ENCODE measurements at regions not wholly inside any gene's neighbourhood (a gene's known extent, or its start where the extent isn't known, plus 50 kb on each side); places are given as distances from the start of the nearest gene placed in this dataset.

- Histone ChIP-seq H3K27ac (no peak overlapping the region), H3K4me3 (no peak overlapping the region), H3K4me1 (ENCODE audit: insufficient read depth) (no peaks in the 10 kb centered on the region), H3K36me3 (replicated peaks; ENCODE audit: insufficient read depth, low read depth) (no peaks in the 10 kb centered on the region), H3K9me2 (replicated peaks; ENCODE audit: insufficient read depth) (no peaks in the 10 kb centered on the region), H3K4me2 (no peak overlapping the region), H3K9me3 (ENCODE audit: low read depth) (no peaks in the 10 kb centered on the region), H4K20me1 (ENCODE audit: insufficient read depth, poor library complexity, severe bottlenecking) (no peaks in the 10 kb centered on the region), H3K79me2 (no peaks in the 10 kb centered on the region), H3K27me3 (no peaks in the 10 kb centered on the region), H2AFZ (no peak overlapping the region)
- no peak for DNase-seq (ENCODE audit: low spot score)
- WGBS (ENCODE audit: low lambda C conversion rate, missing lambda C conversion rate), result 79% methylated on average over 3 of the region's 3 CpGs
- no peak for TF ChIP-seq CTCF (IDR thresholded peaks at IDR 0.05; ENCODE audit: poor library complexity)
- no peak for TF ChIP-seq EZH2 (IDR thresholded peaks at IDR 0.05; ENCODE audit: borderline replicate concordance)
- TF ChIP-seq EZH2phosphoT487 (IDR thresholded peaks at IDR 0.05; ENCODE audit: low read depth, severe bottlenecking, unreplicated experiment), result no peak
These were observed 98.9 kb downstream of the TBXT start for GRCh38 chr6:166068768-166069167.

GRCh38 chr6:166058064-166058739 is 109.4 kb downstream of the TBXT start:
- no peaks in the 10 kb centered on the region for H3K79me2 ChIP-seq
- H3K27ac ChIP-seq, result peak overlapping the region; percentile 10
- no peak overlapping the region for H3K4me2 ChIP-seq
- H3K4me3 ChIP-seq, result no peak overlapping the region
- 50% methylated on average over 10 of the region's 10 CpGs for WGBS (ENCODE audit: low lambda C conversion rate, missing lambda C conversion rate)
- H4K20me1 ChIP-seq (ENCODE audit: insufficient read depth, poor library complexity, severe bottlenecking), result no peaks in the 10 kb centered on the region
- no peak for TF ChIP-seq CTCF (IDR thresholded peaks at IDR 0.05; ENCODE audit: poor library complexity)
- H3K36me3 ChIP-seq (replicated peaks; ENCODE audit: insufficient read depth, low read depth), result no peaks in the 10 kb centered on the region
- no peaks in the 10 kb centered on the region for H3K9me2 ChIP-seq (replicated peaks; ENCODE audit: insufficient read depth)
- H3K9me3 ChIP-seq (ENCODE audit: low read depth), result no peaks in the 10 kb centered on the region
- no peaks in the 10 kb centered on the region for H3K4me1 ChIP-seq (ENCODE audit: insufficient read depth)
- H2AFZ ChIP-seq, result no peak overlapping the region
- no peaks in the 10 kb centered on the region for H3K27me3 ChIP-seq
- DNase-seq (ENCODE audit: low spot score), result peak; percentile 63

- no peaks in the 10 kb centered on the region for H3K79me2 ChIP-seq
- no peak overlapping the region for H2AFZ ChIP-seq
- no peak for DNase-seq (ENCODE audit: low spot score)
- H3K27me3 ChIP-seq, result no peaks in the 10 kb centered on the region
- H3K4me2 ChIP-seq, result no peak overlapping the region
- no peak overlapping the region for H3K4me3 ChIP-seq
- H4K20me1 ChIP-seq (ENCODE audit: insufficient read depth, poor library complexity, severe bottlenecking), result no peaks in the 10 kb centered on the region
- TF ChIP-seq EZH2phosphoT487 (IDR thresholded peaks at IDR 0.05; ENCODE audit: low read depth, severe bottlenecking, unreplicated experiment) (no peak), CTCF (IDR thresholded peaks at IDR 0.05; ENCODE audit: poor library complexity) (no peak), EZH2 (IDR thresholded peaks at IDR 0.05; ENCODE audit: borderline replicate concordance) (no peak)
- no peaks in the 10 kb centered on the region for H3K9me2 ChIP-seq (replicated peaks; ENCODE audit: insufficient read depth)
- WGBS (ENCODE audit: low lambda C conversion rate, missing lambda C conversion rate), result 82% methylated on average over 2 of the region's 2 CpGs
- no peaks in the 10 kb centered on the region for H3K4me1 ChIP-seq (ENCODE audit: insufficient read depth)
- no peaks in the 10 kb centered on the region for H3K9me3 ChIP-seq (ENCODE audit: low read depth)
- no peaks in the 10 kb centered on the region for H3K36me3 ChIP-seq (replicated peaks; ENCODE audit: insufficient read depth, low read depth)
- H3K27ac ChIP-seq, result peak overlapping the region; percentile 10
These were observed 110.2 kb downstream of the TBXT start for GRCh38 chr6:166057431-166057830.

- H3K79me2 ChIP-seq, result no peaks in the 10 kb centered on the region
- WGBS (ENCODE audit: low lambda C conversion rate, missing lambda C conversion rate), result 86% methylated on average over 4 of the region's 4 CpGs
- H3K27ac ChIP-seq, result no peak overlapping the region
- H3K4me3 ChIP-seq, result no peak overlapping the region
- H3K4me2 ChIP-seq, result no peak overlapping the region
- H3K9me2 ChIP-seq (replicated peaks; ENCODE audit: insufficient read depth), result no peaks in the 10 kb centered on the region
- no peaks in the 10 kb centered on the region for H4K20me1 ChIP-seq (ENCODE audit: insufficient read depth, poor library complexity, severe bottlenecking)
- no peak for DNase-seq (ENCODE audit: low spot score)
- H3K27me3 ChIP-seq, result no peaks in the 10 kb centered on the region
- H3K4me1 ChIP-seq (ENCODE audit: insufficient read depth), result no peaks in the 10 kb centered on the region
- no peaks in the 10 kb centered on the region for H3K36me3 ChIP-seq (replicated peaks; ENCODE audit: insufficient read depth, low read depth)
- TF ChIP-seq EZH2phosphoT487 (IDR thresholded peaks at IDR 0.05; ENCODE audit: low read depth, severe bottlenecking, unreplicated experiment) (no peak), EZH2 (IDR thresholded peaks at IDR 0.05; ENCODE audit: borderline replicate concordance) (no peak), CTCF (IDR thresholded peaks at IDR 0.05; ENCODE audit: poor library complexity) (no peak)
- no peak overlapping the region for H2AFZ ChIP-seq
- H3K9me3 ChIP-seq (ENCODE audit: low read depth), result no peaks in the 10 kb centered on the region
These were observed 111.0 kb downstream of the TBXT start for GRCh38 chr6:166056637-166057036.

Data from hepatocyte (in vitro differentiated cells).